CD4-positive, alpha-beta T cell treated with Interleukin-17A for 1 hour (primary cell): ENCODE measurements at regions not wholly inside any gene's neighbourhood (a gene's known extent, or its start where the extent isn't known, plus 50 kb on each side); places are given as distances from the start of the nearest gene placed in this dataset.
A peak's percentile ranks its signal among the peaks of the same experiment; 100 is the strongest.
"Not testable (repeated sequence)": the region's sequence is repeated elsewhere in the genome, so short reads cannot be mapped to it uniquely, and the experiment has no call there.

ENCODE experiments used
- DNase-seq: peaks from one replicate; pipeline ENCODE4 v3.0.0-alpha.2; 2020

DNA sequence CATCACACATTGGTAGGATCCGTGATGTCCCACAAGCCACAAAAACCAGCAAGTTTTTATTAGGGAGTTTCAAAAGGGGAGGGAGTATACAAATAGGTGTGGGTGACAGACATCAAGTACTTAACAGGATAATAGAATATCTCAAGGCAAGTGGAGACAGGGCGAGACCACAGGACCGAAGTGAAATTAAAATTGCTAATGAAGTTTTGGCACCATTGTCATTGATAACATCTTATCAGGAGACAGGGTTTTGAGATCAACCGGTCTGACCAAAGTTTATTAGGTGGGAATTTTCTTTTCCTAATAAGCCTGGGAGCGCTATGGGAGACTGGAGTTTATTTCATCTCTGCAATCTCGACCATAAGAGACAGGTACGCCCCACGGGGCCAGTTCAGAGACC is 178.5 kb downstream of the OTOP1 start:
- not testable (repeated sequence) for DNase-seq

DNA sequence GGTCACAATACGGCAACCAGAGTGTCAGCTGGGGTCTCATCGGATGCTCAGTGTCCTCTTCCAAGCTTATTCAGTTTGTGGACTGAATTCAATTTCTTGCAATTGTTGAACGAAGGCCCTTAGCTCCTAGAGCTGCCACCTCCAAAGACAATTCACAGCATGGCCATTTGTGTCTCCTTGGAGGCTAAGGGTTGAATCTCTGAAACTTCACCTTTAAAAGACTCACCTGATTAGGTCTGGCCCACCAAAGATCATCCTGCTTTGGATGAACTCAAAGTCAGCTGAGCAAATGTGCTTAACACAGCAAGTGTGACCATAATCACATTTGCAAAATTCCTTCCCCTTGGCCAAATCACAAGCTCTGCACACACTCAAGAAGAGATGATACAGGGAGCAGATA is 175.9 kb downstream of the OTOP1 start:
- DNase-seq: not testable (repeated sequence)

DNA sequence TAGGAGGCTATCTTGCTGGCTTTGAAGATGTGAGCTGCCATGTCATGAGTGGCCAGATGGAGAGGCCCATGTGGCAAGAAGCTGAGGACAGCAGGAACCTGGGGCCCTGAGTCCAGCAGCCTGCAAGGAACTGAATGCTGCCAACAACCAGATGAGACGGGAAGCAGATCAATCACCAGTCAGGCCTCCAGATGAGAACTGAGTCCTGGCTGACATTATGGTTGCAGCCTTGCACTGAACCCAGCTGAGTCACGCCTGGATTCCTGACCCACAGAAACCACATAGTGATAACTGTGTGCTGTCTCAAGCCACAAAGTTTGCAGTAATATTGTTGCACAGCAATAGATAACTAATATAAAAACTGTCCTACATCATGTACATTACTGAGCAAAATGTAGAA is 173.8 kb downstream of the OTOP1 start:
- not testable (repeated sequence) for DNase-seq

DNA sequence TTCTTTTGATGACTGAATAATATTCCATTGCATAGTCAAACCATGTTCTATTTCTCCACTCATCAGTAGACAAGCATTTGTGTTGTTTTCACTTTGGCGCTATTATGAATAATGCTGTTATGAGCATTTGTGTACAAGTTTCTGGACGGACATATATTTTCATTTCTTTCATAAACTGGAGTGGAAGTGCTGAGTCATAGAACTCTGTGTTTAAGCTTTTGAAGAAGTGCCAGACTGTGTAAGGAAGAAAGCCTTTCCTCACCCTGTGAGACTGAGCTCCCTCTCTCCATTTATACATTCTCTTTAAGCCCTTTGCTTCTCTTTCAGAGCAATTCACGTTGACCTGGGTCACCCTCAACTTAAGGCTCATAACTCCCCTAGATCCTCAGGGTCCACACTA is 169.5 kb downstream of the OTOP1 start:
- DNase-seq: not testable (repeated sequence)

DNA sequence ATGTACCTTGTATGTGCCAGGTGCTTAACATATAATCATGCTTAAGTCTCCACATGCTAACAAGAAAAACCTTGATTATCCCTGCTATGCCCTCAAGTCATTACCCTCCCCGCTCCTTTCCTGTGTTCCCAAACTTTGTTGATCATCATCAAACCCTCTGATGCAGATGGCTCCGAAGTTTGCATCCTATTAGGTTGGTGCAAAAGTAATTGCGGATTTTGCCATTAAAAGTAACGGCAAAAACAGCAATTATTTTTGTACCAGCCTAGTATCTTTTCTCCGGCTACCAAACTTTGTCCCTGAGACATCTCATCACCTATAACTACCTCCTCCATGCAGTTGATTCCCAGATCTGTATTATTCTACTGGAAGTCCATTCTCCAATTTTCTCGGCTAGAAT is 142.6 kb downstream of the OTOP1 start:
- not testable (repeated sequence) for DNase-seq

DNA sequence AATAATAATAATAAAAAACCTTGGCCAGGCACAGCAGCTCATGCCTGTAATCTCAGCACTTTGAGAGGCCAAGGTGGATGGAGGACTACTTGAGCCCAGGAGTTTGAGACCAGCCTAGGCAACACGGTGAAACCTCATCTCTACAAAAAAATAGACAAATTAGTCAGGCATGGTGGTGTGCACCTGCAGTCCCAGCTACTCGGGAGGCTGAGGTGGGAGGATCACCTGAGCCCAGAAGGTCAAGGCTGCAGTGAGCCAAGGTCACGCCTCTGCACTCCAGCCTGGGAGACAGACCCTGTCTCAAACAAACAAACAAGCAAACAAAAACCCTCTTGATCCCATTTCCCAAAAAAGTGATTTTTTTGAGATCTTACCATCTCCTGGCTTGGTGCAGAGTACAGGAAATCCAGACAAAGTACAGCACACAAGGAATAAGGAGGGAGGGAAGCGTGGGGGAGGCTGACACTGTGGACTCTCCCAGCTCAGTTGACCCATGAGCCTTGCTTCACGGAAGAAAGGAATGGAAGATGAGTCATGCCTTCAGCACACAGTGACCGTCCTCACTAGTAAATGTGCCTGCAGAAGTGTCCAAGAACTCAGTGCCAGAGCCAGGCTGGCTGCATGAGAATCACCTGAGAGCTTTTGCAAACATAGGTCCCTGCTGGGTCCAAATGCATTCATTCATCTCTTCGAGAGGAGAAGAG is 136.9 kb downstream of the OTOP1 start:
- not testable (repeated sequence) for DNase-seq

DNA sequence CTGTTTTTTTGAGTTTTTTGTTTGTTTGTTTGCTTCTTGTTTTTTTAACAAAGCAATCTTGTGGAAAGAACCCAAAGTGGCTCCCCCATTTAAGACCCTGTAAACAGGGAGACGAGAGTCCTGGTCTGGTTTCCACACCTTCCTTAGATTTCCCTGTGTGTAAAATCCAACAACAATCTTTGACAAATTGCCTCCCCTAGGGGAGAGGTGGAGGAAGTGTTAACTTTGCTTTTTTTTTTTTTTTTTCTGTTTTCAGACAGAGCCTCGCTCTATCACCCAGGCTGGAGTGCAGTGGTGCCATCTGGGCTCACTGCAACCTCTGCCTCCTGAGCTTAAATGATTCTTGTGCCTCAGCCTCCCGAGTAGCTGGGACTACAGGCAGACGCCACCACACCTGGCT is 136.0 kb downstream of the OTOP1 start:
- DNase-seq: not testable (repeated sequence)

DNA sequence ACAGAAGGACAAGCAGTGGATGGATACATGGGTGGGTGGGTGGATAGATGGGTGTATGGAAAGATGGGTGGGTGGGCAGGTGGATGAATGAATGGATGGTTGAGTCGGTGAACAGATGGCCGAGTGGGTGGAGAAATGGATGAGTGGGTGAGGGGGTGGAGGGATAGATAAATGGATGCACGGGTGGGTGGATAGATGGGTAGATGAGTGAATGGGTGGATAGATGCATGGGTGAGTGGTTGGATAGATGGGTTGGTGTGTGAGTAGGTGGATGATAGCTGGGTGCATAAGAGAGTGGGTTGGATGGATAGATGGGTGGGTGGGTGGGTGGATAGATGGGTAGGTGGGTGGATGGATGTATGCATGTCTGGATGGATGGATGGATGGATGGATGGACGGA is 134.6 kb downstream of the OTOP1 start:
- DNase-seq: not testable (repeated sequence)

DNA sequence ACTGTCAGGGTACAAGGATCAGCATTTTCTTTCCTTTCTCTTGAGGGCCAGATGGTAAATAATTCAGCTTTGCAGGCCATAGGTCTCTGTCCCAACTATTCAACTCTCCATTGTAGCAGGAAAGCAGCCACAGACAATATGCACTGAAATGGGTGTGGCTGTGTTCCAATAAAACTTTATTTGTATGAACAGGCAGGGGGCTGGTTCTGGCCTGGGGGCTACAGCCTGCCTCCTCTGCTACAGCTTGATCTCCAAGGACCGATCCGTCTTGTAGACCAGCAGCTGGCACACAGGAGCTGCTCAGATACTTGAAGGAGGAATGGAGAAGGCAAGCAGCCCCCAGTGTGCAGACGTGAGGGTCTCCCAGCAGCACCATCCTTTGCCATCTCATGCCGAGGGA is 127.1 kb downstream of the OTOP1 start:
- DNase-seq: not testable (repeated sequence)

DNA sequence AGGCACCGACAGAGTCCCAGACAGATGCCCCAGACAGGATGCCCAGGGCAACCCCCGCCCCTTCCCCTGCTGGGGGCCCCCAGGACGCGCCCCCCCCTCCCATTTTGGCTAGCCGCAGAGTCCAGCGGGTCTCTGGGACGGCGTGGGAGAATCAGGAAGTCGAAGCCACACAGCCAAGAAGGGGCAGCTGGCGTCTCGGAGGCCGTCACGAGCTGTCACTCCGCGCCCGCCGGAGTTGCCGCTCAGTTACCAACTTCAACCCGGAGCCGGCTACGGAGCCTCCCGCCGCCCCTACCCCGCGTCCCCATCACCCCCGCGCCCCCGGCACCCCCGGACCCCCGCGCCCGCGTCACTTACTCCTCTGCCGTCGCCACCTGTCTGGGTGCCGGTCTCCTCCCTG is 119.8 kb downstream of the OTOP1 start:
- not testable (repeated sequence) for DNase-seq

DNA sequence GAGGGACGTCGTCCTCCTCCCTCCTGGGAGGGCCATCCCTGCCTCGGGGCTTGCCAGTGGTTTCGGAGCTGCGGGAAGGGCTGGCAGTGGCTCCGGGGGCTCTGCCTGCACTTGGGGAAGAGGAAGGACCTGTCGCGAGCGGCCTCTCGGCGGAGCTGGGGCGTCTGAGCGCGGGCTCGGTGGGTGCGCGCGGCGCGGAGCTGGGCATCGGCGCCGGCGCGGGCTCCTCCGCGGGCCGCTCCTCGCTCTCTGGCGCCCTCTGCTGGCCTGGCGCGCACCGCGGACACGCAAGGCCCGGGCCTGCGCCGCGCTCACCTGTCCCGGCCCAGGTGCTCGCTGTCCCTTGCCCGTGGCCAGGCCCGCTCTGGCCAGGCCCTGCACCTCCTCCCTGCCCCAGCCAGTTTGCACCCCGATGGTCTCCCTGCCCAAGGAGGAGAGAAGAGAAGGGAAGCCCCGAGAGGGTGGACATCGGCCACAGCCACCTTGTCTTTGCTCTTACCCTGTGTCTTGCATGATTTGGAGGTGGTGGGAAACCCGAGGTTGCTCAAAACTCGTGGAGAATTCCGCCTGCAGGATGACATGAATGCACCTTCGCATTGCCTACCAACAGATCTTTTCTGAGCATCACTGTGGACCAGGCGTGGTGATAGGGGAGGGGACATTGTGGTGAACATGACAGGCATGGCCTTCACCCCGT is 119.2 kb downstream of the OTOP1 start:
- DNase-seq: peak; percentile 56

DNA sequence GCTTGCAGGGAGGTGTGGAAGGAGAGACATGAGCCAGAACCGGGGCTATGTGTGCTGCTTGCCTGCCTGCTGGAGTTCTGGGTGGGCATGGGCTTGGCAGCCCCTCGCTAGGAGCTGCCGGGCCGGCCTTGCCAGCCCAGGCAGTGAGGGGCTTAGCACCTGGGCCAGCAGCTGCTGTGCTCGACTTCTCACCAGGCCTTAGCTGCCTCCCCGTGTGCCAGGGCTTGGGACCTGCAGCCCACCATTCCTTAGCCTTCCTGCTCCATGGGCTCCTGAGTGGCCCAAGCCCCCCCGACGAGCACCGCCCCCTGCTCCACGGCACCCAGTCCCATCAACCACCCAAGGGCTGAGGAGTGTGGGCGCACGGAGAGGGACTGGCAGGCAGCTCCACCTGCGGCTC is 111.3 kb downstream of the OTOP1 start:
- not testable (repeated sequence) for DNase-seq

DNA sequence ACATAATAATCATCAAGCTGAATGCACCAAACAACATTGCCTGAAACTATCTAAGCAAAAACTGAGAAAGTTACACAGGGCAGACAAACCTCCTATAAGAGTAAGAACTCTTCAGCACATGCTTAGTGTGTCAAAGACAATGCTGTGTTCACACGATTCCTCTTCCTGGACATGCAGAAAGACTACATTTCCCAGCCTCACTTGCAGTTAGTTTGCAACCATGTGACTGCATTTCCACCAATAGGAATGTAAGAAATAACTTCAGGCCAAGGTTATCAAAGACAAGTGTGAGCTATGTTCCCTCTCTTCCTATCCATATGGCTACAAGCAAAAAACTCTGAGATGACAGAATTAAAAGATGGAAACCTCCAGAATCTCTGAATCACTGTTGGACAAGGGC is 109.8 kb downstream of the OTOP1 start:
- DNase-seq: peak; percentile 28

DNA sequence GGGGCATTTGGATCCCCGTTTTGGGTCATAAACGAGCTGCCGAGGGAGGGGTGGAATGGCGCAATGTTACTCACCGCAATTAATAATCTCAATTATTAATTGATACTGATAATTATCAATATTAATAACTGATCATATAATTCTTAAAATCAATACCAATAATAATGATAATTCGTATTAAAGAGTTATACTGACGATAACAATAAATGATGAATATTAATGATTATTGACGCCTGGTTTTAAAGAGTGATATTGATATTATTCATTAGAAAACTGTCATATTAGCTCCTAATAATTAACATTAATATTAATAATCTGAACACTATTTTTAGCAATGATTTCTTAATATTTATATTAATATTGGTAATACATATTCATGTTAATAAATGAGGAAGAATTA is 92.4 kb downstream of the OTOP1 start:
- DNase-seq: not testable (repeated sequence)

DNA sequence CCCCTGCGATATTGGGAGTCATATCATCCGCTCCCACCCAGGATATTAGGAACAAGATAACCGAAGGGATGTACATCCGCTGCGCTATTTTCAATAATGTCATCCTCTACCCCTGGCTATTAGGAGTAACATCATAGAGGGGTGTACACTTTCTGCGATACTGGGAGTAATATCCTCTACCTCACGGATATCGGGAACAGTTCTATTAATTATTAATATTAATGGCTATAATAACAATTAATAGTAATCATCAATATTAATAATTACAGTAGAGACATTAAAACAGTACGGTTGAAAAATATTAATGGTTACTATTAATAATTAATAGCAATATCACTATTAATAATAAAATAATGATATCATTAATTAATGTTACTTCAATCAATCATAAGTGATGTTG is 90.1 kb downstream of the OTOP1 start:
- DNase-seq: not testable (repeated sequence)
